Amniotic epithelial cell (primary cell): ENCODE measurements at regions not wholly inside any gene's neighbourhood (a gene's known extent, or its start where the extent isn't known, plus 50 kb on each side); places are given as distances from the start of the nearest gene placed in this dataset.
"Not testable (repeated sequence)": the region's sequence is repeated elsewhere in the genome, so short reads cannot be mapped to it uniquely, and the experiment has no call there.

Experiments
- DNase-seq: peaks from one replicate; pipeline ENCODE4 v3.0.0-alpha.2; 2010; ENCODE audit warnings: low read depth

DNA sequence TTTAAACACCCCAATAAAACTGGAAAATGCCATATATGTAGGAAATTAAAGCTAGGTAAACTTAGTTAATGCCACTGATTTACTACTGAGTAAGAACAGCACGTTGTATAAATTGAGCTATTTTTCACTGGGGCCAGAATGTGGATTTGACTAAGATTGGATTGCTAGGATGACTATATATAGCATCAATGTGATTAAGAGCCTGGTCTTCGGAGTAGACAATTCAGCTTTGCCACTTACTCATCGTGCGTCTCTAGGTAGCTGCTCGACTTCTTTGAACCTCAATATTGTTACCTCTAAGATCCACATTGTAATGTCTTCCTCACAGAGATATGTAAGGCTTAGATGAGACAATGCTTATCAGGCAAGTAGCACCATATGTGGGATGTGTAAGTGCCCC is 462.5 kb downstream of the KLF12 start:
- no peak for DNase-seq

DNA sequence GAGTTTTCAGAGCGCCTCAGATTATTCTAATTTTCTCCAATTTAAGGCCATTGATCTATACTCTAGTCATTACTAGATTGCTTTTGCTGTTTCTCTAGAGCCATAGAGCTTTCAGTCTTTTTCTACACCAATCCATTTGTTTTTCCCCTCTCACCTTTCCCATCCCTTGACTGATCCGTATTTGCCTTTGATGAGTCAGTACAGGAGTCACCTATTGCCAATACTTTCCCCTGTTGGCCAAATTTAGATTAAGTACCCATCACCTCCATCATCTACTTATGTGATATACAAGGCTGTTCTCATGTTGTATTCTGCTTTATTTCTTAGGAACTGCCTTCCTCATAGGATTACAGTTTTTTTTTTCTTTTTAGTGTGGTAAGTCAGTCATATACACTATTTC is 463.2 kb downstream of the KLF12 start:
- DNase-seq: no peak

DNA sequence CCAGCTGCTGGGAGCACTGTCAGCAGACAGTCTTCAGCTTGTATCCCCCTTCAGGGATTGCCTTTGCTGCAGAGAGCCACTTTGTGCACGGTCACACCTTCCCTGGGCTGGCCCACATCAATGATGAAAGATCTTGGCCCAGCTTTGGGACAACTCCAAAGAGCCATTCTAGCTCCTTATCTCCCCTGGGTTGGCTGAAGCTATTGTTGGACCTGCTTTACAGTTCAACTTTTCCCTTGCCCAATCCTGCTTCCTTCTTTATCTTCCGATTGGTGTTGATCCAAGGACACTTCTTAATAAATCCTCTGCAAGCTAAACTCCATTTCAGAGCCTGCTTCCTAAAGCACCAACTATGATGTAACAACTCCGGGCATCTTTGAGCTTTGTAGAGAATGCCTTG is 466.4 kb downstream of the KLF12 start:
- DNase-seq: no peak

DNA sequence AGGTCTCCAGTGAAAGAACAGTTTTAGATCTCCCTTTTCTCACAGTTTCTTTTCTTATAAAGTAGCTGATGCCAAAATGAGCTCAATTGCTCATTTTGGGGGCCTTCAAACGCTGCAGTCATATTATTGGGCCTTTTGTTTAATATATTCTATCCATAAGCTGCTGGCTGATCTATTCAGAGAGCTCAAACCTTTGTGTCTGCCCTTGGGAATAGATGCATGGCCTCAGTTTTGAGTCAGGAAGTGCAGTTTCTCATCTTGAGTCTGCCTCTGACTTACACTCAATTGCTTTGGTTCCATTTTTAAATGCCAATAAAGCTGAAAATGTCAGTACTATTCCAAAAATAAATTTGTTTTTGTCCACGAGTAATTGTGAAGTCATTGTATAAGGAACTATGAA is 468.9 kb downstream of the KLF12 start:
- no peak for DNase-seq

DNA sequence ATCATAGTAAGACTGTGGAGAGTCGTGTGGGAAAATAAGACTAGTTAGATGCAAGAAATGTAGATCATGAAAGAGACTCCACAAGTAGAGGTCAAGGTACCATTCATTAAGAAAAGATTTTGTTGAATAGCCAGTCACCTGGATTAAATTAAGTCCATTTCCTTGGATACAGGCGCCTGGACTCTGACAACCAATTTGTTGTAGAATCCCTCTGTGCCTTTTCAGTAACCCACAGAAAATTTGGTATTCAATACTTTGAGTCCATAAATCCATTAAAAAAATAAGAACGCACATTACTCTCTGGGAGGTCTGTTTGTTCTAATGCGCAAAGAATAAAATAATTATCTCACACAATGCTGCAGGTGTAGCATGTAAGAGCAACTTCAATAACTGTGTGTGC is 469.4 kb downstream of the KLF12 start:
- DNase-seq: no peak

DNA sequence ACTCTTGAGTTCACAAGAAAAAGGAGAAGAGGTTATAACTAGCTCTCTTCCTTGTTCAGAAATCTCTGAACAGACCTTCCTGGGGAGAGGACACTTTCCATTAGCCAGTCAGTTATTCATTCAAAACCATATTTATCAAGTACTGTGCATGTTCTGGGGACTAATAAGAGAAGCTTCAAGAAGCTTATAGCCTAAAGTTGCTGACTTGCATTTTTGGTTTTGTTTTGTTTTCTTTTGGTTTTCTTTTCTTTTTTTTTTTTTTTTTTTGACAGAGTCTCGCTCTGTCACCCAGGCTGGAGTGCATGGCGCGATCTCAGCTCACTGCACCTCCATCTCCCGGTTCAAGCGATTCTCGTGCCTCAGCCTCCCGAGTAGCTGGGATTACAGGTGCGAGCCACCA is 471.4 kb downstream of the KLF12 start:
- DNase-seq: no peak

DNA sequence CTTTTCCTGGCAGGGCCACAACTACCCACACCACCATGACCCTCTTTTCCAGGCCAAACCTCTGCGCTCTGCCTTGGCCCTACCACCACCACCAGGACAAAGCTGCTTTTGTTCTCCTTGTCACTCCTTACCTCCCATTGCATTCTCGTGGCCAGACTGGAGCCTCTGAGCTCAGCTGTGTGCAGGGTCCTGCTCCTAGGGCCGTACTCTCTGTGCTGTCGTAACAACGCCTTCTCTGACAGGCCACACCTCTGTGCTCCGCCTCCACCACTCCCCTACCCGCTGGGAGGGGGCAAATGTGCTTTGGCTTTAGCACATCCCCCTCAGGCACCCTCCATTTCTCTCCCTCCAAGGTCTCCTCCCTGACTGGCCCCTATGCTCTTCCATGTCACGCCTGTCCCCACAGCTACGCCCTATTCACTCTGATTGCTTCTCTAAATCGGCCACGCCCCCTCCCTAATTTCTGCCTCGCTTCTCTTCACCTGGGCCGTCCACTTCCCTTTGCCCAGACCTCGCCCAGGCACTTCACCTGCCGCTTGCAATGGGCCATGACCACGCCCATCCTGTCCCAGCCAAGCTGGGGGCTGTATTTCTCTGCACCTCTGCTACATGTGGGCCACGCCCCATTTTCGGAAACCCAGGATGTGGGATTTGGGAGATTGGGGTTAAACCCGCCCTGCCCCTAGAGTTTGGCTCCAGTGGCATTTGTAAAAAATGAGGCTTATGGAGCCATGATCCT is 472.3 kb downstream of the KLF12 start:
- DNase-seq: no peak

DNA sequence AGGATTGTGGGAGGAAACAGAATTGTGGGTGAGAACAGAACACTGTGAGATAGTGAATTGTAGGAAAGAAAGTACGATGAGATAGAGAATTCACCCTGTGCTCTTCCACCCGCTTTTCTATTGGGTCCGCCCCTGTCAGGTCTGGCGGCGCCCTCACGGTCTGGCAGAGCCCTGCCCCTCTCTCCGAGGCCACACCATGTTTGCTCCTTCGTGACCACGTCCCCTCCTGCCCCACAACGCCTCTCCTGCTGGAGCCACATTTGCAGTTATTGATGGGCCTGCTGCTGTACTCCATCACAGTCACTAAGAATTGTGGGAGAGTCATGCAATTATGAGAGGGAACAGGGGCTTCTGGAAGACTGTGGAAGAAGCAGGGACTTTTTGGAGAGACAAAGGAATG is 473.1 kb downstream of the KLF12 start:
- DNase-seq: no peak

DNA sequence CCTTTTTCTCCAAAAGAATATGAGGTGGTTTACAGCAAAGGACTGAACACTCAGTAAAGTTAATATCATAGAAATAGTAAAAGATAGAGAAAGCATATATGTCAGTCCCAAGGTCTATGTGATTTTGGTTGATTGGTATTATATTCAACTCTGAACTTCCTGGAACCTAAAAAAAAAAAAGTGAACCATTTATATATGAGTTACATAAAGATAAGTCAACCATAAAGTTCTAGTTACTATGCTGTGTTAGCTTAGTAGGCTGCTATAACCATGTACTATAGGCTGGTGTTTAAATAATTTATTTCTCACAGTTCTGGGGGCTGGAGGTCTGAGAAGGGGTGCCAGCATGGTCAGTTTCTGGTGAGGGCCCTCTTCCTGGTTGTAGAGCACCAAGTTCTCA is 475.6 kb downstream of the KLF12 start:
- no peak for DNase-seq

DNA sequence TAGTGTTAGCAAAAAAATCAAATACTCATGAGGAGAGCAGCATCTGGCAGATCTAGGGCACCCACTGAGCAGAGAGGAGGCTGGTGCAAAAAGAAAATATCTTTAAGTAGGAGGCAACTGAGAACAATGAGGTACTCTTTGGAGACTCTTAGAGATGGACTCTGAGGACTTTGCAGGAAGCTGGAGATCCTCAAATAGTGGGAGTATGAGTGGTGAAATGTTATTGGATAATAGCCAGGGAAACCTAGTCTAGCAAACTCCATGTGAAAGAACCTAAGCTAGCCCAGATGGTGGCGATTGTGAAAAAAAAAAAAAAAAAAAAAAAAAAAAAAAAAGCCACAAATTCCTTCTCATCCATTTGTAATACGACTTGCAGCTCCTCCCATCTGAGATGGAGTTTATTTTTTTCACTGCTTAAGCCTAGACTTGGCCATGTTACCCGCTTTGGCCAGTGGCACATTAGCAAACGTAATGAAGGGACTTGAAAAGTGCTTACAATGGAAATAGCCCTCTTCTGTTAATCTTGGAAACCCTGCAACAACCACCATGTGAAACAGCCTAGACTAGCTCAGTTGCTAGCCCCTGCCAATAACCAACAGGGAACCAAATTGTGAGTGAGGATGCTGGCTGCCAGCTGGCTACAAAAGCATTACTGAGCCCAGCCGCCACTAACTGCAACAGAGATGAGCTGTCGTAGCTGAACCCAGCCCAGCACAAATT is 476.2 kb downstream of the KLF12 start:
- DNase-seq: peak; percentile 73

DNA sequence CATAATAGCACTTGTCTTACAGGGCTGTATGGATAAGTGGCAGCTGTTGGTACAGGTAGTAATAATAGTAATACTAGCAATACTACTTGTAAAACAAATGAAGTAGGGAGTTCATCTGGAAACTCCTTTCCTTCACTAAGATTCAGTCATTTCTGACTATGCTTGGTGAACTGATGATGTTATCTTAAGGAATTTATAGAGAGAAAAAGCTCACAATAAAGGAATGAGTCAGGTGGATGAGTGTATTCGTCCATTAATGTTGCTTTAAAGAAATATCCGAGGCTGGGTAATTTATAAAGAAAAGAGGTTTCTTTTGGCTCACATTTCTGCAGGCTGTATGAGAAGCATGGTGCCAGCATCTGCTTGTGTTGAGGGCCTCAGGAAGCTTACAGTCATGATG is 477.3 kb downstream of the KLF12 start:
- no peak for DNase-seq

DNA sequence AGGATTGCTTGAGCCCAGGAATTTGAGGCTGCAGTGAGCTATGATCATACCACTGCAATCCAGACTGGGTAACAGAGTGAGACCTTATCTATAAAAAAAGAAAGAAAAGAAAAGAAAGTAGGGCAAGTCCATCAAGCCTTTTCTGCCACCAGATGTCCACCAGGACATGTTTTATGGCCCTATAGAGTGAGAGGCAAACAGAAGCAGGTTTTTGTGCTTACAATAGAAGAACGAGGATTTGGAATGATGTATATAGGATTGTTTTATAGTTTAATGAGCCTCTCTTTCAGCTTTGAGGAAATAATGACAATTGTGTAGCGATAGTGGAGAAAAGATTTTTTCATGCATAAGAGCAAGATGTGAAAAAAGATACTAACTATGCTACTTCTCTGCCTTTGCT is 480.5 kb downstream of the KLF12 start:
- DNase-seq: no peak

DNA sequence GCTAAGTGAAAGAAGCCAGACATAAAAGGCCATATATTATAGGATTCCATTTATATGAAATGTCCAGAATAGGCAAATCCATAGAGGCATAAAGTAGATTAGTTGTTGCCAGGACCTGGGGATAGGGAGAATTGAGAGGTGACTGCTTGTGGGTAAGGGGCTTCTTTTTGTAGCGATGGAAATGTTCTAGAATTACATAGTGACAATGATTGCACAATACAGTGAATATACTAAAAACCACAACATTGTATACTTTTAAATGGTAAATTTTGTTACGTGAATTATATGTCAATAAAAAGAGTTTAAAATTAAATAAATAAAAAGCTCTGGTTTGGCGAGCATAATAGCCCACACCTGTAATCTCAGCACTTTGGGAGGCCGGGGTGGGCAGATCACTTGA is 486.8 kb downstream of the KLF12 start:
- no peak for DNase-seq

DNA sequence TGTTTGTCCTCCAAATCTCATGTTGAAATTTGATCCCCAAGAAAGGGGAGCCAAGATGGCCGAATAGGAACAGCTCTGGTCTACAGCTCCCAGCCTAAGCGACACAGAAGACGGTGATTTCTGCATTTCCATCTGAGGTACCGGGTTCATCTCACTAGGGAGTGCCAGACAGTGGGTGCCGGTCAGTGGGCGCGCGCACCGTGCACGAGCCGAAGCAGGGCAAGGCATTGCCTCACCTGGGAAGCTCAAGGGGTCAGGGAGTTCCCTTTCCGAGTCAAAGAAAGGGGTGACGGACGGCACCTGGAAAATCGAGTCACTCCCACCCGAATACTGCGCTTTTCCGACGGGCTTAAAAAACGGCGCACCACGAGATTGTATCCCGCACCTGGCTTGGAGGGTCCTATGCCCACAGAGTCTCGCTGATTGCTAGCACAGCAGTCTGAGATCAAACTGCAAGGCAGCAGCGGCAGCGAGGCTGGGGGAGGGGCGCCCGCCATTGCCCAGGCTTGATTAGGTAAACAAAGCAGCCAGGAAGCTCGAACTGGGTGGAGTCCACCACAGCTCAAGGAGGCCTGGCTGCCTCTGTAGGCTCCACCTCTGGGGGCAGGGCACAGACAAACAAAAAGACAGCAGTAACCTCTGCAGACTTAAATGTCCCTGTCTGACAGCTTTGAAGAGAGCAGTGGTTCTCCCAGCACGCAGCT is 493.6 kb downstream of the KLF12 start:
- not testable (repeated sequence) for DNase-seq

DNA sequence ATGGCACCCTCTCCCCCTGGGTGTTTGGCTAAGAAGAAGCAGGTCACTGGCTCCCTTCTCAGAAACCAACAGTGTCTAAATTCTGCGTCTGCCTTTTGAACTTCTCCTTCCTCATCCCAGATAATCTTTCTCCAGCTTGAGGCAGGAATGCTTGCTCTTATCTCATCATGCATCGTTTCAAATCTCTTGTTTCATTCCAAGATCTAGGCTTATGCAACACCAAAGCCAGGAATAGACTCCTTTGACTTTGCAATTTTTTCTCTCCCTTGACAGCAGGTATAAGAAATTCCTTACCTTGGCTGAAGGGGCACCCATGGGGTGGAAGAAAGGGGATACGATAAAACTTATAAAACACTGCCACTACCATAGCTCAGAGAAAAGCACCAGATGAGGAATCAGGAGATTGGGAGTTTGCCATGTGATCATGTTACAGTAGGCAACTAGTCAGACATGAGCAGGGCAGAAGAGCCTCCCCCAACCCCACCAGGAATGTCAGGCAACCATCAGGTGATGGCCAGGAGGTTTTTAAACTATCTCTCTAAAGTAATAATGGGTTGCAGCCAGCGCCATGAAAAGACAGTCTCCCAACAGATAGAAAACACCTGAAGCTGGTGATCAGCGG is 498.9 kb downstream of the KLF12 start:
- peak; percentile 7 for DNase-seq

DNA sequence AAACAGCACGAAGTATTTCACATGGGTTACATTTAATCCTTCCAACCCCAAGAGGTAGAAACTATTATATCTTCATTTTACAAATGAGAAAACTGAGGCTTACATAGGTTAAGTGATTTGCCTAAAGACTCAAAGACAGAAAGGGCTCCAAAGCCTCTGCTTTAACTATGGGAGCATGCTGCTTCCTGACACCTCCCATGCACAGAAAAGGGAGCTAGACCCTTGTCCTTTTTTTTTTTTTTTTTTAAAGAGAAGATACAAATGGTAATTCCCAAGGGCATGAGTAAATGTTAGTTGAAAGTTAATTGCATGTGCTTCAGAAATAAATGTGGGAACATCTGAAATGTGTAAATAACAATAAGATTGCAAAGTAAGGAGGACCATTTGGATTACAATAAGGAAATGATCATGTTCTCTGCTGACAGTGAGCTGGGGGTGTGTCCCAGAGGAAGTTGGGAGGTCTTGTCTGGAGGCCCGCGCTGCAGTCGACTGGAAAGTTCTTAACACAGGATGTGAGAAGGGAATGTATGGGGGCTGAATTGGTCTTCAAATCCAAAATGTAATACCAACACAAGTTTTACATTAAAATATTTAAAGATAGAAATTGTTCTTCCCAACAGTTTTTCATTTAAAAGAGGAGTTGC is 500.3 kb downstream of the KLF12 start:
- no peak for DNase-seq

DNA sequence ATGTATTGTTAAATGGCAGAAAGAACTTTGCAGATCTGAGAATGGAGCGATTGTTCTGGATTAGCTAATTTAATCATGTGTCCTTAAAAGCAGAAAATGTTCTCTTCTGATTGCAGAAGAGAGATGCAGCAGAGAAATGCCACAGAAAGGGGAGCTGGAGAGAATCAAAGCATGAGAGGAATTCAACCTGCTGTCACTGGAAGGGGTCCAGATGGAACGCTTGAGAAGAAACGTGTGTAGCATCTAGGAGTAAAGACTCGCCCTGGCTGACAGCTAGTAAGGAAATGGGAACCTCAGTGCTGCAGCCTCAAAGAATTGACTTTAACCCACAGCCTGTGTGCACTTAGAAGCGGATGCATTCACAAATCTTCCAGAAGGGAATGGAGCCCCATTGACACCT is 502.8 kb downstream of the KLF12 start:
- no peak for DNase-seq

DNA sequence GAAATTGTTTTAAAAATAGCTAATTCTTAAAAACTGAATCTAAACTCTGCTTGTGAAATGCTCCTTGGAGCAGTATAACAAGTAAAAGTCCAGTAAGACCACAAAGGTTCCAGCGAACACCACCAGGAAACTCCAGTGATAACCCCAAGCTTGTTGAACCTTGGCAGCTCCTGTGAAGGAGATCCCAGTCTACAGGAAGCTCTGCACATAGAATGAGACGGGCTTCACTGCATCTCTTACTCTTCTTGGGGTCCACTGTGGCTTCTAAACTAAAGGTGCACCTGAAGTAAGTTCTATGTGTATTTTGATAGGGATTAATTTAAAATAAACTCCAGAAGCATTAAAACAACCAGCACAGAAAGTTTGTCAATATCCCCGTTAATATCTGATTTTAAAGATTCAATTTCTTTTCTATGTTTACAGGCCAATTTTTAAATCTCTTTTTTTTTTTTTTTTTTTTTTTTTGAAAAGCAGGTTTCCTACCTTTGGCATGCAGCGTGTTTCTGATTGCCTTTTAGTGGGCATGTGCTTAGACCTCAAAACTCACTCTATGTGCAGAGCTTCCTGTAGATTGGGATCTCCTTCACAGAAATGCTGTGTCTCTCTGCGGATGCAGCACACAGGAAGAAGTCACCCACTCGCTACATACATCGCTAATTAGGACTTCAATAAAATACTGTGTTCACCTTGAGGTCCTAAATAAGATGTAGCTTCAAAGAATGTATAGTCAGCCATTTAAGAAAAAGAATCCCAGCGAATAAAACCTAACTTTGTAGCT is 508.5 kb downstream of the KLF12 start:
- no peak for DNase-seq

DNA sequence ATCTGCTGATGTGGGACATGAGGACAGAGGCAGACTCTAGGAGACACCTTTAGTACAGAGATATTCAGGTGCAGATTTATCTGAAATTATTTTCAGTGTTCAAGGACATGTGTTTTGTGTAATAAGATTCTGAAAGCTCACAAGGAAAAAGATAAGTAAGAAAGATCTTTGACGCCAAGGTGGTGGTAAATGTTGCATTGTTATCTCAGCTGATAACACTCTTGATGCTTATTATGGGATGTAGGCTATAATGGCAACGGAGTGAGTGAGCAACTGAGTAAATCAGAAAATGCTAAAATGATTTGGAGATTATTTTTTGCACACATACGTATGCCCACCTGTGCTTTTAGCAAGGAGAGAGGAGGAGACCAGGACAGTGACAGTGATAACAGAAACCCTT is 510.9 kb downstream of the KLF12 start:
- DNase-seq: no peak

DNA sequence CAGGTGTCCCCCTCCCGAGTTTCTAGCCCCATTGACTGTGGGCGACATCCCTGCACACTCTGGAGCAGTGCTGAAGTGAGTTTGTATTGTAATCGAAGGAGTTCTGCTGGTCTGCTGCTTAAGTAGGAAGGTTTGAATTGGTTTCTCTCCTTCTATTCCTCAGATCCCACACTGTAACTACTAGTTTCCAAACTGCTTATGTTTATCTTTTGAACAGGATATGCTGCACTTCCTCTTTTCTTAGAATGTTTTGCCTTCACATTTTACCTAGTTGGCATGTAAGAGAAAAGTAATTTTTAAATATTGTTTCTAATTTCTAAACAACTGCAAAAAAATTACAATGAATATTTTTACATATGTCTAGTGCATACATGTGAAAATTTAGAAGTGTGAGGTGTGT is 511.8 kb downstream of the KLF12 start:
- DNase-seq: no peak

DNA sequence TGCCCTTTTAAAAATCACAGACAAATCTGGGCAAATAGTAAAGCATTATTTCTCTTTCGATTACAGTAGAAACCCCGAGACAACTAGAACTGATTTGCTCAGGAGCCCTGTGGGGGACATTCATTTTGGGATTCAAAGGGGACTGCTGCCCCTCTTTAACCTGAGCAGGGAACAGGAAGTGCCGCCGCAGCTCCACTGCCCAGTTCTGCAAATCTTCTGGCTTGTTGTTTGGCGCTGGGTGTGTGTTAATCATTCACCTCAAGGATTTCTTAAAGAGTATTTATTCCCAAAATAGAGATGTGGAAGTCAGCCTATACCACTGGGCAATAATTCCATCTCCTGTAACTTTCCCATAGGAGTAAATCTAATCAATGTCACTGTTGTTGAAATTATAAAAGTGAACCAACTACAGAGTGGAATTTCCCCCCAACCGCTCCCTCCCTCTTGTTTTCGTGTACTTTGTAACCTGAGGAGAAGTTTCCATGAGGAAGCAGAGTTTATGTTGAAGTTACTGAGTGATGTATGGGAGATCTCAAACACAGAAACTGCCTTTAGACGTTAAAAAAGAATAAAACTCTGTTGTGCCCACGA is 515.8 kb downstream of the KLF12 start:
- no peak for DNase-seq
